ENCODE measurements at regions not wholly inside any gene's neighbourhood (a gene's known extent, or its start where the extent isn't known, plus 50 kb on each side); places are given as distances from the start of the nearest gene placed in this dataset.
"Not testable (repeated sequence)": the region's sequence is repeated elsewhere in the genome, so short reads cannot be mapped to it uniquely, and the experiment has no call there.

- 77% methylated on average over 2 of the region's 2 CpGs for WGBS
- TF ChIP-seq POLR2AphosphoS5 (IDR thresholded peaks at IDR 0.05) (no peak), POLR2A (IDR thresholded peaks at IDR 0.05) (no peak)
- TF ChIP-seq, protein P1, sequence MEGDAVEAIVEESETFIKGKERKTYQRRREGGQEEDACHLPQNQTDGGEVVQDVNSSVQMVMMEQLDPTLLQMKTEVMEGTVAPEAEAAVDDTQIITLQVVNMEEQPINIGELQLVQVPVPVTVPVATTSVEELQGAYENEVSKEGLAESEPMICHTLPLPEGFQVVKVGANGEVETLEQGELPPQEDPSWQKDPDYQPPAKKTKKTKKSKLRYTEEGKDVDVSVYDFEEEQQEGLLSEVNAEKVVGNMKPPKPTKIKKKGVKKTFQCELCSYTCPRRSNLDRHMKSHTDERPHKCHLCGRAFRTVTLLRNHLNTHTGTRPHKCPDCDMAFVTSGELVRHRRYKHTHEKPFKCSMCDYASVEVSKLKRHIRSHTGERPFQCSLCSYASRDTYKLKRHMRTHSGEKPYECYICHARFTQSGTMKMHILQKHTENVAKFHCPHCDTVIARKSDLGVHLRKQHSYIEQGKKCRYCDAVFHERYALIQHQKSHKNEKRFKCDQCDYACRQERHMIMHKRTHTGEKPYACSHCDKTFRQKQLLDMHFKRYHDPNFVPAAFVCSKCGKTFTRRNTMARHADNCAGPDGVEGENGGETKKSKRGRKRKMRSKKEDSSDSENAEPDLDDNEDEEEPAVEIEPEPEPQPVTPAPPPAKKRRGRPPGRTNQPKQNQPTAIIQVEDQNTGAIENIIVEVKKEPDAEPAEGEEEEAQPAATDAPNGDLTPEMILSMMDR (IDR thresholded peaks at IDR 0.05) = no peak
- Histone ChIP-seq H3K4me1 (replicated peaks) (no peaks in the 10 kb centered on the region), H3K27me3 (replicated peaks; ENCODE audit: insufficient read depth) (no peaks in the 10 kb centered on the region), H3K36me3 (no peaks in the 10 kb centered on the region), H3K27ac (no peak overlapping the region), H3K4me3 (no peak overlapping the region), H3K9me3 (no peaks in the 10 kb centered on the region)
- DNase-seq (ENCODE audit: low spot score) = no peak
- intact Hi-C loops (cut with DNase I) = no loop called here
Observed at GRCh38 chr7:142533920-142534319, 215.4 kb upstream of the PRSS1 start.

DNA sequence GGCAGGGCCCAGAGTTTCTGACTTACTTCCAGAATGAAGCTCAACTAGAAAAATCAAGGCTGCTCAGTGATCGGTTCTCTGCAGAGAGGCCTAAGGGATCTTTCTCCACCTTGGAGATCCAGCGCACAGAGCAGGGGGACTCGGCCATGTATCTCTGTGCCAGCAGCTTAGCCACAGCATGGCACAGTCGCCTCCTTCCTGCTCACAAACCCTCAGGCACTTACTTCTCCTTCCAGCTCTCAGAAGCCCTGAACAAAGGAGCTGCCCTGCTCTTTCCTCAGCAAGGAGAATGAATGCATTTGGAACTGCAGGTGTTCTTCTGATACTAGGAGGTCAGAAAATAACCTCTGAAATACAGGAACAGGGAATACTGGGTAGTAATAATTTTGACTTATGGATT is 219.7 kb upstream of the PRSS1 start:
- Histone ChIP-seq H3K27me3 (replicated peaks; ENCODE audit: insufficient read depth) (no peaks in the 10 kb centered on the region), H3K27ac (no peak overlapping the region), H3K4me3 (no peak overlapping the region), H3K4me1 (replicated peaks) (no peaks in the 10 kb centered on the region), H3K9me3 (no peaks in the 10 kb centered on the region), H3K36me3 (no peaks in the 10 kb centered on the region)
- 68% methylated on average over 4 of the region's 4 CpGs for WGBS
- TF ChIP-seq POLR2AphosphoS5 (IDR thresholded peaks at IDR 0.05) = no peak
- no peak for TF ChIP-seq POLR2A (IDR thresholded peaks at IDR 0.05)
- intact Hi-C loops (cut with DNase I) = no loop called here
- no peak for DNase-seq (ENCODE audit: low spot score)

GRCh38 chr7:142528608-142529408 is 220.5 kb upstream of the PRSS1 start:
- Histone ChIP-seq H3K27ac (no peak overlapping the region), H3K9me3 (no peaks in the 10 kb centered on the region), H3K36me3 (no peaks in the 10 kb centered on the region), H3K4me1 (replicated peaks) (no peaks in the 10 kb centered on the region), H3K4me3 (no peak overlapping the region), H3K27me3 (replicated peaks; ENCODE audit: insufficient read depth) (no peaks in the 10 kb centered on the region)
- TF ChIP-seq, protein P1 (IDR thresholded peaks at IDR 0.05) = no peak
- TF ChIP-seq POLR2AphosphoS5 (IDR thresholded peaks at IDR 0.05) (no peak), POLR2A (IDR thresholded peaks at IDR 0.05) (no peak)
- DNase-seq (ENCODE audit: low spot score) = no peak
- intact Hi-C loops (cut with DNase I) = no loop called here
- 64% methylated on average over 15 of the region's 15 CpGs for WGBS

DNA sequence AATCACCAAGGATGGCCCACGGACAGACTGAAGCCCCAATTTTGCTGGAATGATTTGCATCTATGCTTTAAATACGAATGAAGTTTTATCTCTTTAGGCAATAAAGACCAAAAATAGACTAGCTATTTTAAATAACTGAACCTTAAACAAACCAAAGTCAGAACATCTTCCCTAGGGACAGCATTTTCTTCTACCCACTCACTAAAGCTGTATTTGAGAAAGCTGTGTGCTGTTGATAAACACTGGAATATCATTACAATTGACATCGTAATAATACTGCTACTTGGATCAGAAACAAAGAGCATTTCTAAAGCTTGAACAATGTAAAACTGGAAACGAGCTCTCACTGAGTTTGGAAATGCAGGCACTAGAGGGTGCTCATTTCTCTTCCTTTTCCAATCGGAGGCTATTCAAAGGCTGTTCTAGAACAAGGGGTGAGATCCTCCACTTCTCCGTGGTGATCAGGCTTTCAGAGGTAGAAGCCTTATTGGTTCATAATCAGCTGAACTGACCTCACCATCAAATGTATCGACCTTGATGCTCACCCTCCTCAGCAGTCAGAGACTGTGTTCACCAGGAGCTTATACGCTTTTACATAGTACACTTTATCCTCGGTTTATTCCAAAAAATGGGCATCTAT is 225.3 kb upstream of the PRSS1 start:
- intact Hi-C loops (cut with DNase I) = no loop called here
- Histone ChIP-seq H3K27me3 (replicated peaks; ENCODE audit: insufficient read depth) (no peaks in the 10 kb centered on the region), H3K9me3 (no peaks in the 10 kb centered on the region), H3K27ac (no peak overlapping the region), H3K36me3 (no peaks in the 10 kb centered on the region), H3K4me3 (no peak overlapping the region), H3K4me1 (replicated peaks) (no peaks in the 10 kb centered on the region)
- TF ChIP-seq POLR2A (IDR thresholded peaks at IDR 0.05) (no peak), POLR2AphosphoS5 (IDR thresholded peaks at IDR 0.05) (no peak)
- TF ChIP-seq, protein P1 (IDR thresholded peaks at IDR 0.05) = no peak
- WGBS = 49% methylated on average over 9 of the region's 9 CpGs
- DNase-seq (ENCODE audit: low spot score) = no peak

DNA sequence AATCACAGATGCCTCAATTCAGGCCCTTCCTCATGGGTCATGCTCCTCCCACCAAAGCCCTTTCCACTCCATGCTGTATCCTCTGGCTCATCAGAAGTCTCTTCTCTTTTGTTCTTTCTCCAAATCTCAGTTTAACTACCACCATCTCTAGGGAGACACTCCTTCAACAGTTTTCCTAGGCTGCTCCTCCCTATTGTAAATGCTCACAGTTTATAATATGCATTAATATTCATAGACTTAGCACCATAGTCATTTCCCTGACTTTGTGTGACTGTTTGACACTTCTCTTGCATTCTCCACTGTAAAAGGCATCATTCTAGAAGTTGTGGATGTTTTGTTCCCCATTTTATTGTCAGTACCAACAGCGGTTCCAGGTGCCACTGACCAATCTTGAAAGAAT is 226.5 kb upstream of the PRSS1 start:
- intact Hi-C loops (cut with DNase I) = no loop called here
- Histone ChIP-seq H3K4me3 (no peak overlapping the region), H3K36me3 (no peaks in the 10 kb centered on the region), H3K27me3 (replicated peaks; ENCODE audit: insufficient read depth) (no peaks in the 10 kb centered on the region), H3K27ac (no peak overlapping the region), H3K9me3 (no peaks in the 10 kb centered on the region), H3K4me1 (replicated peaks) (no peaks in the 10 kb centered on the region)
- WGBS = 92% methylated on average over 1 of the region's 1 CpG
- no peak for DNase-seq (ENCODE audit: low spot score)
- no peak for TF ChIP-seq POLR2A (IDR thresholded peaks at IDR 0.05)
- no peak for TF ChIP-seq POLR2AphosphoS5 (IDR thresholded peaks at IDR 0.05)
- TF ChIP-seq, protein P1 (IDR thresholded peaks at IDR 0.05) = no peak

- H3K4me1 ChIP-seq (replicated peaks); DNase-seq (ENCODE audit: low spot score); H3K27me3 ChIP-seq (replicated peaks; ENCODE audit: insufficient read depth); H3K36me3 ChIP-seq; H3K4me3 ChIP-seq; H3K9me3 ChIP-seq; intact Hi-C loops (cut with DNase I); H3K27ac ChIP-seq: not testable (repeated sequence)
- 37% methylated on average over 2 of the region's 2 CpGs for WGBS
Observed at GRCh38 chr7:142520885-142521284, 228.4 kb upstream of the PRSS1 start.

GRCh38 chr7:142520455-142520854 is 228.8 kb upstream of the PRSS1 start:
- WGBS = 51% methylated on average over 5 of the region's 5 CpGs
- H3K9me3 ChIP-seq; intact Hi-C loops (cut with DNase I); H3K4me3 ChIP-seq; H3K4me1 ChIP-seq (replicated peaks); H3K36me3 ChIP-seq; H3K27me3 ChIP-seq (replicated peaks; ENCODE audit: insufficient read depth); H3K27ac ChIP-seq: not testable (repeated sequence)
- peak; percentile 28 for DNase-seq (ENCODE audit: low spot score)
